Left ventricle myocardium inferior (tissue), 1 donor: ENCODE measurements at regions not wholly inside any gene's neighbourhood (a gene's known extent, or its start where the extent isn't known, plus 50 kb on each side); places are given as distances from the start of the nearest gene placed in this dataset.

ENCODE experiments used
- DNase-seq: peaks from one replicate; pipeline ENCODE4 v3.0.0-alpha.2; 2020
- H3K27ac ChIP-seq: fragments of 200-600 bp; replicated peaks from 2 replicates; pipeline ENCODE4 v1.8.0; 2021
- H3K27me3 ChIP-seq: fragments of 200-600 bp; 2 replicates; pipeline ENCODE4 v1.8.0; 2021; ENCODE audit warnings: low read depth
- H3K36me3 ChIP-seq: fragments of 200-600 bp; 2 replicates; pipeline ENCODE4 v1.8.0; 2021
- H3K4me1 ChIP-seq: fragments of 200-600 bp; 2 replicates; pipeline ENCODE4 v1.8.0; 2021
- H3K4me3 ChIP-seq: fragments of 200-600 bp; 2 replicates; pipeline ENCODE4 v1.8.0; 2021; ENCODE audit warnings: mild to moderate bottlenecking, moderate library complexity
- H3K9me3 ChIP-seq: fragments of 200-600 bp; replicated peaks from 2 replicates; pipeline ENCODE4 v1.8.0; 2021
- CTCF ChIP-seq: fragments of 200-600 bp; IDR thresholded peaks from 2 replicates; pipeline ENCODE4 v1.8.0; 2021; ENCODE audit warnings: antibody characterized with exemption, mild to moderate bottlenecking, borderline replicate concordance
- intact Hi-C: fragments of 100-400 bp; cut with micrococcal nuclease; formaldehyde crosslinking; loops from one replicate; pipeline ENCODE4 v1.11.0; 2022
- donor health status: DM: no; HTN: yes; CAD: no; lungs with severe emphysema.

GRCh38 chr10:42987575-42987974 lies 89.3 kb upstream of the RET start:
- intact Hi-C loops = no loop called here
- Histone ChIP-seq H3K4me1 (no peaks in the 10 kb centered on the region), H3K27ac (no peak overlapping the region), H3K36me3 (no peaks in the 10 kb centered on the region), H3K27me3 (peaks cover 8% of the 10 kb centered on the region), H3K4me3 (no peak overlapping the region), H3K9me3 (no peaks in the 10 kb centered on the region)
- no peak for DNase-seq
- TF ChIP-seq CTCF = no peak

GRCh38 chr10:42988069-42988468 lies 88.8 kb upstream of the RET start:
- Histone ChIP-seq H3K9me3 (no peaks in the 10 kb centered on the region), H3K4me3 (no peak overlapping the region), H3K36me3 (no peaks in the 10 kb centered on the region), H3K27ac (no peak overlapping the region), H3K27me3 (peaks cover 10% of the 10 kb centered on the region), H3K4me1 (no peaks in the 10 kb centered on the region)
- no peak for TF ChIP-seq CTCF
- intact Hi-C loops = no loop called here
- no peak for DNase-seq

- intact Hi-C loops = no loop called here
- peaks cover 10% of the 10 kb centered on the region for H3K27me3 ChIP-seq
- H3K4me1 ChIP-seq = no peaks in the 10 kb centered on the region
- DNase-seq = no peak
- TF ChIP-seq CTCF = no peak
- H3K27ac ChIP-seq = no peak overlapping the region
- no peaks in the 10 kb centered on the region for H3K9me3 ChIP-seq
- no peak overlapping the region for H3K4me3 ChIP-seq
- H3K36me3 ChIP-seq = no peaks in the 10 kb centered on the region
These were observed 88.1 kb upstream of the RET start for GRCh38 chr10:42988517-42989395.

- H3K4me1 ChIP-seq = no peaks in the 10 kb centered on the region
- no peak for DNase-seq
- no peak overlapping the region for H3K4me3 ChIP-seq
- no peaks in the 10 kb centered on the region for H3K9me3 ChIP-seq
- intact Hi-C loops = no loop called here
- no peak overlapping the region for H3K27ac ChIP-seq
- no peaks in the 10 kb centered on the region for H3K36me3 ChIP-seq
- TF ChIP-seq CTCF = no peak
- H3K27me3 ChIP-seq = peaks cover 10% of the 10 kb centered on the region
These were observed 87.4 kb upstream of the RET start for GRCh38 chr10:42989481-42989921.

GRCh38 chr10:42990016-42990720 lies 86.7 kb upstream of the RET start:
- Histone ChIP-seq H3K9me3 (no peaks in the 10 kb centered on the region), H3K27me3 (peaks cover 10% of the 10 kb centered on the region), H3K36me3 (no peaks in the 10 kb centered on the region), H3K27ac (no peak overlapping the region), H3K4me3 (no peak overlapping the region), H3K4me1 (no peaks in the 10 kb centered on the region)
- intact Hi-C loops = no loop called here
- TF ChIP-seq CTCF = no peak
- no peak for DNase-seq
